ENCODE measurements at regions not wholly inside any gene's neighbourhood (a gene's known extent, or its start where the extent isn't known, plus 50 kb on each side); places are given as distances from the start of the nearest gene placed in this dataset.

DNA sequence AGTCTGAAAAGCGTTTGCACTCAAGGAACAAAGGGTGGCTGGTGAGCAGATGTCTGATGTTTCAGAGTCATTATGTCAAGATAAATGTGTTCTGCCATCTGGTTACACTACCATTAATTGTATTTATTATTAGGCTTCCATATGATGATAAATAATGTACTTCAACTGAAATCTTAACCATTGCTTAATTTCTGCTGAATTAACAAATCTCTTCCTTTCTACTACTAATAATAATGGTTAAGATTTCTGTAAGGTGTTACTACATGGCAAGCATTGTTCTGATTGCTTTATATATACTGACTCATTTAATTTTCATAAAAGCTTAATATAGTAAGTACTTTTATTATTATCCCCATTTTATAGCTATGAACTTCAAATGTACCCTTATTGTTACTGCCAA lies 68.4 kb upstream of the GALNT15 start:
- Histone ChIP-seq H3K4me2 (no peak overlapping the region), H3K4me3 (no peak overlapping the region), H3K36me3 (ENCODE audit: insufficient read depth) (no peaks in the 10 kb centered on the region), H3K27ac (ENCODE audit: low read depth) (no peak overlapping the region), H3F3A (replicated peaks; ENCODE audit: low read depth) (no peaks in the 10 kb centered on the region), H3K27me3 (ENCODE audit: insufficient read depth) (no peaks in the 10 kb centered on the region), H3K79me2 (replicated peaks; ENCODE audit: insufficient read depth) (no peaks in the 10 kb centered on the region), H4K20me1 (replicated peaks; ENCODE audit: insufficient read depth) (no peaks in the 10 kb centered on the region), H3K9me2 (ENCODE audit: insufficient read depth) (no peaks in the 10 kb centered on the region; the same call in 1 of the 2 replicates), H2AFZ (no peak overlapping the region), H3K4me1 (ENCODE audit: insufficient read depth) (no peaks in the 10 kb centered on the region)
- Mint-ChIP-seq H3K36me3 (ENCODE audit: low read depth) (no peaks in the 10 kb centered on the region), H3K4me1 (peaks cover 5% of the 10 kb centered on the region; the same call in 2 of the 3 replicates), H3K27ac (no peak overlapping the region), H3K27me3 (ENCODE audit: insufficient read depth, low read depth, poor library complexity) (no peaks in the 10 kb centered on the region), H3K4me3 (no peak overlapping the region), H3K9me3 (no peaks in the 10 kb centered on the region; the same call in 2 of the 3 replicates)
- TF ChIP-seq ZNF462 (CRISPR knock-in tag; IDR thresholded peaks at IDR 0.05) (no peak), REST (IDR thresholded peaks at IDR 0.05; ENCODE audit: unreplicated experiment) (no peak), ETS1 (IDR thresholded peaks at IDR 0.05) (no peak), ZNF114 (CRISPR knock-in tag; IDR thresholded peaks at IDR 0.05) (no peak), EZH2phosphoT487 (IDR thresholded peaks at IDR 0.05; ENCODE audit: unreplicated experiment) (no peak), CREB1 (CRISPR knock-in tag; IDR thresholded peaks at IDR 0.05; ENCODE audit: low read depth) (no peak), STAT1 (IDR thresholded peaks at IDR 0.05; ENCODE audit: unreplicated experiment) (no peak), EZH2 (IDR thresholded peaks at IDR 0.05; ENCODE audit: low read depth, unreplicated experiment) (no peak), JUNB (IDR thresholded peaks at IDR 0.05; ENCODE audit: unreplicated experiment) (no peak), NANOG (IDR thresholded peaks at IDR 0.05; ENCODE audit: borderline replicate concordance) (no peak), POLR2AphosphoS5 (IDR thresholded peaks at IDR 0.05; ENCODE audit: low read depth) (no peak), ZNF331 (CRISPR knock-in tag; IDR thresholded peaks at IDR 0.05; ENCODE audit: low read depth) (no peak)
- TF ChIP-seq, protein P1, sequence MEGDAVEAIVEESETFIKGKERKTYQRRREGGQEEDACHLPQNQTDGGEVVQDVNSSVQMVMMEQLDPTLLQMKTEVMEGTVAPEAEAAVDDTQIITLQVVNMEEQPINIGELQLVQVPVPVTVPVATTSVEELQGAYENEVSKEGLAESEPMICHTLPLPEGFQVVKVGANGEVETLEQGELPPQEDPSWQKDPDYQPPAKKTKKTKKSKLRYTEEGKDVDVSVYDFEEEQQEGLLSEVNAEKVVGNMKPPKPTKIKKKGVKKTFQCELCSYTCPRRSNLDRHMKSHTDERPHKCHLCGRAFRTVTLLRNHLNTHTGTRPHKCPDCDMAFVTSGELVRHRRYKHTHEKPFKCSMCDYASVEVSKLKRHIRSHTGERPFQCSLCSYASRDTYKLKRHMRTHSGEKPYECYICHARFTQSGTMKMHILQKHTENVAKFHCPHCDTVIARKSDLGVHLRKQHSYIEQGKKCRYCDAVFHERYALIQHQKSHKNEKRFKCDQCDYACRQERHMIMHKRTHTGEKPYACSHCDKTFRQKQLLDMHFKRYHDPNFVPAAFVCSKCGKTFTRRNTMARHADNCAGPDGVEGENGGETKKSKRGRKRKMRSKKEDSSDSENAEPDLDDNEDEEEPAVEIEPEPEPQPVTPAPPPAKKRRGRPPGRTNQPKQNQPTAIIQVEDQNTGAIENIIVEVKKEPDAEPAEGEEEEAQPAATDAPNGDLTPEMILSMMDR (conservative IDR thresholded peaks at IDR 0.05; ENCODE audit: low read depth in 2 of 2) = no peak
- no peak for DNase-seq (ENCODE audit: low spot score)
- no peak for ATAC-seq
